ES-I3 (cell line): ENCODE measurements at regions not wholly inside any gene's neighbourhood (a gene's known extent, or its start where the extent isn't known, plus 50 kb on each side); places are given as distances from the start of the nearest gene placed in this dataset.

Source experiments
- H3K36me3 ChIP-seq: 2 replicates; pipeline ENCODE4 v1.6.1; 2013; ENCODE audit warnings: mild to moderate bottlenecking, low read length, control low read depth, moderate library complexity; ENCODE audit not compliant: insufficient read depth
- H3K4me1 ChIP-seq: 2 replicates; pipeline ENCODE4 v1.6.1; 2013; ENCODE audit warnings: mild to moderate bottlenecking, control low read depth, low read length; ENCODE audit not compliant: insufficient read depth
- H3K9ac ChIP-seq: 2 replicates; pipeline ENCODE4 v1.6.1; 2013; ENCODE audit warnings: low read depth, mild to moderate bottlenecking, low read length, moderate library complexity
- H3K9me3 ChIP-seq: 2 replicates; pipeline ENCODE4 v1.6.1; 2013; ENCODE audit warnings: mild to moderate bottlenecking, low read length, moderate library complexity; ENCODE audit not compliant: control insufficient read depth, insufficient read depth

GRCh38 chr20:22379472-22379871 is 204.9 kb downstream of the FOXA2 start:
- Histone ChIP-seq H3K9me3 (no peaks in the 10 kb centered on the region), H3K9ac (no peak overlapping the region), H3K4me1 (no peaks in the 10 kb centered on the region)

GRCh38 chr20:22374678-22375590 is 209.4 kb downstream of the FOXA2 start:
- Histone ChIP-seq H3K9ac (no peak overlapping the region), H3K4me1 (peaks cover 7% of the 10 kb centered on the region; the same call in 1 of the 2 replicates), H3K9me3 (no peaks in the 10 kb centered on the region), H3K36me3 (no peaks in the 10 kb centered on the region)

More at GRCh38 chr20:22379472-22379871, 204.9 kb downstream of the FOXA2 start:
- no peaks in the 10 kb centered on the region for H3K36me3 ChIP-seq

DNA sequence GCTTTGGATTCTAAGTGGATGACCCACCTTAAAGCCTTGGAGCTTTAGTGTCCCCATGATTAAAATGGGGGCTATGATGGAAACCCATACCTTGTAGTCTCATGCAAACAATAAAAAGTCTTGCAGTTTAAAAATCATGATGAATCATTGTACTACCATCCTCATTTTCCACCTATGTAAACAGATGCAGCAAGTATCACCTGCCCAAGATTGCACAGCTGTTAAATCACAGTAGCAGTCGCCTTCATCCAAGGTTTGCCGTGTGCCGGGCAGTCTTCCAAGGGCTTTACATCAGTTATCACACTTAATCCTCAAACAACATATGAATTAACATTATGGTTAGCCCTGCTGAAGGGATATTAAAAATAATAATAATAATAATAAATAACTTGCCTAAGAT is 210.3 kb downstream of the FOXA2 start:
- Histone ChIP-seq H3K9ac (no peak overlapping the region), H3K4me1 (peaks cover 7% of the 10 kb centered on the region; the same call in 1 of the 2 replicates), H3K36me3 (no peaks in the 10 kb centered on the region), H3K9me3 (no peaks in the 10 kb centered on the region)

- H3K4me1 ChIP-seq = peaks cover 7% of the 10 kb centered on the region; the same call in 1 of the 2 replicates
- no peaks in the 10 kb centered on the region for H3K36me3 ChIP-seq
- no peak overlapping the region for H3K9ac ChIP-seq
- H3K9me3 ChIP-seq = no peaks in the 10 kb centered on the region
Measured at GRCh38 chr20:22373164-22373895, 211.0 kb downstream of the FOXA2 start.

GRCh38 chr20:22371843-22372242 is 212.5 kb downstream of the FOXA2 start:
- H3K4me1 ChIP-seq = peaks cover 7% of the 10 kb centered on the region; the same call in 1 of the 2 replicates
- H3K36me3 ChIP-seq = no peaks in the 10 kb centered on the region
- no peaks in the 10 kb centered on the region for H3K9me3 ChIP-seq
- no peak overlapping the region for H3K9ac ChIP-seq

DNA sequence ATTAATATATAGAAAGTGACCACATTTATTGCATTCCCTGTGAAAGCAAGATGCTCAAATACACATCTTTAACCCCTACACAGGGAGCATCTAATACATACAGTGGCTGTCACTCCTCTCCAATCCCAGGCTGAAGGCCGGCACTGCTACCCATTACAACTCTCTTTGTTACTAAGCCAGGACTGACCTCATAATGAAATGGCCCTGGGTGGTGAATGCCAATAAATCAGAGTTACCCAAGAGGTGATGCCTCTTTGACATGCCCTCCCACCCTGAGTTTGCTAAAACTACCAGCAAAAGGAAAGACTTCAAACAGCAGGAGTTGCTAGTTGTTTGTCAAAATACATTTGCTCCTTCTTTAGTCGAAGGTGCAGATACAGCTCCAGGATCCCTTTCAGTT is 214.2 kb downstream of the FOXA2 start:
- Histone ChIP-seq H3K9ac (no peak overlapping the region), H3K4me1 (peaks cover 7% of the 10 kb centered on the region; the same call in 1 of the 2 replicates), H3K36me3 (no peaks in the 10 kb centered on the region), H3K9me3 (no peaks in the 10 kb centered on the region)

DNA sequence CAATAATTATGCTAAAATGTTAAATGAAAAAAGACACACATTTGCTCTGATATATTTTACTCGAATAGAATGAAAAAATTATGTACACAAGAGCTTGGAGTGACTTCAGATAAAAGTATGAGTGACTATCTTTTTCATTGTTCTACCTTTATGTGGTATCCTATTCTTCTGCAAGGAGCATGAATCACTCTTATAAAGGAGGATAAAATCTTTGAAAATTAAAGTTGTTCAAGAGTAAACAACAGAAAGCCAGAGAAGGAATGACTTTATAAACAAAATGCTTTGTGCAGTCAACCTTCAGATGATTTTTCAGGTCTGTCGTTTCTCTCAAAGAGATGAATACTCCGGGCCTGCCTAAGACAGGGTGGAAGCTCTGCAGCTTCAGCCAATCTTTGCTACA is 215.3 kb downstream of the FOXA2 start:
- Histone ChIP-seq H3K9ac (no peak overlapping the region), H3K9me3 (no peaks in the 10 kb centered on the region), H3K4me1 (peaks cover 7% of the 10 kb centered on the region; the same call in 1 of the 2 replicates), H3K36me3 (no peaks in the 10 kb centered on the region)

- no peaks in the 10 kb centered on the region for H3K36me3 ChIP-seq
- H3K4me1 ChIP-seq = peaks cover 7% of the 10 kb centered on the region; the same call in 1 of the 2 replicates
- no peak overlapping the region for H3K9ac ChIP-seq
- H3K9me3 ChIP-seq = no peaks in the 10 kb centered on the region
Measured at GRCh38 chr20:22368235-22368634, 216.1 kb downstream of the FOXA2 start.

DNA sequence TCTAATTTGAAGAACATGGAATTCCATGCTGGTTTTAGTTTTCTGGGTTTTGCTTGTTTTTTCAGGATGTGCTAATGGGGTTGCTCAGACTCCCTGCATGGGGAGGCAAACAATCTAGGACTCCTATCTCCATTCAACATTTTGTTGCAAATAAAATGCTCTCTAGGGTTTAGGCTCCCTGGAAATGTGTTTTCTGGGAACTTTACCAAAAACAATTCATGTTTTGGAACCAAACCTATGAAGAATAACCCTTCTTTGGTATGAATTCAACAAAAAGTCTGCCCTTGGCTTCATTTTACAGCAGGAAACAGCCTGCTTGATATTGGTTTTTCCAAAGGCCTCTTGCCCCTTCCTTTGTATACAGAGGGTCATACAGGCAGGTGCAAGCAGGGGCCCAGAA is 217.7 kb downstream of the FOXA2 start:
- no peaks in the 10 kb centered on the region for H3K4me1 ChIP-seq
- H3K9ac ChIP-seq = no peak overlapping the region
- no peaks in the 10 kb centered on the region for H3K9me3 ChIP-seq
- H3K36me3 ChIP-seq = no peaks in the 10 kb centered on the region

GRCh38 chr20:22354647-22355046 is 229.7 kb downstream of the FOXA2 start:
- Histone ChIP-seq H3K9me3 (no peaks in the 10 kb centered on the region), H3K36me3 (no peaks in the 10 kb centered on the region), H3K9ac (no peak overlapping the region), H3K4me1 (no peaks in the 10 kb centered on the region)

- Histone ChIP-seq H3K36me3 (no peaks in the 10 kb centered on the region), H3K9ac (no peak overlapping the region), H3K4me1 (no peaks in the 10 kb centered on the region), H3K9me3 (no peaks in the 10 kb centered on the region)
Measured at GRCh38 chr20:22353586-22353985, 230.8 kb downstream of the FOXA2 start.

- H3K9me3 ChIP-seq = no peaks in the 10 kb centered on the region
- no peaks in the 10 kb centered on the region for H3K36me3 ChIP-seq
- no peak overlapping the region for H3K9ac ChIP-seq
- H3K4me1 ChIP-seq = no peaks in the 10 kb centered on the region
Measured at GRCh38 chr20:22352019-22352418, 232.4 kb downstream of the FOXA2 start.

DNA sequence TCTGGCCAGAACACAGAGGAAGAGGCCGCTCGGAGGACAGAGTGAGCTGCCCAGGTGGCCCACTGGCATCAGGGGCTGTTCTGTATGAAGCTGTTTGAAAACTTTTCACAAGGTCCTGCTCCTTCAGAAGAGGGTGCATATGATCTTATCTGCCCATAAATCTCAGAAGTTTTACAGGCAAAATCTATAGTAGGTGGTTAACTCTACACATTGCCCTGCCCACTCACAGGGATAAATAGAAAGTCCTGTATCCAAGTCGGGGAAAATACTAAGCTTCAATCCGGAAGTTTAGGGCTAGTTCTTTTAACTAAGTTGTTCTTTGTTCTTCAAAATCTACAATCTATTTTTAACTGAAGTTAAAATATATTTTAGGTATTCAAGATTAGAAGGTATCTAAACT is 233.7 kb downstream of the FOXA2 start:
- H3K4me1 ChIP-seq = no peaks in the 10 kb centered on the region
- no peaks in the 10 kb centered on the region for H3K36me3 ChIP-seq
- H3K9ac ChIP-seq = no peak overlapping the region
- no peaks in the 10 kb centered on the region for H3K9me3 ChIP-seq

DNA sequence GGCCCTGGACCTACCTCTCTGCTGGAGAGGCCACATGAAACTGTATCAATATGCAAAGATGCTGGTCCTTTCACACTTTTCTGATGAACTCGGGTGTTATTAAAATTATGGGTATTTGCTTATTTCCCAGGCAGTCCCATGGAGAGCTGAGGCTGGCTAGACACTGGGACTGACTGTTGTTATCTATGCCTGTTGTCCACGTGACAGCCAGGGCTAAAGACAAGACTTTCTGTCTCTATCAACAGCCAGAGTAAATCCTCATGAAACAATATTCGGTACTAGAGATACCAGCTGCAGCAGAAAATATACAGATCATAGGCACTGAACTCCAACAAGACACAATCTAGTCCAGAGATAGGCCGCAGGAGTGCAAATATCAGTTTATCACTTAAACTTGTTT is 236.4 kb downstream of the FOXA2 start:
- Histone ChIP-seq H3K9ac (no peak overlapping the region), H3K4me1 (no peaks in the 10 kb centered on the region), H3K9me3 (no peaks in the 10 kb centered on the region), H3K36me3 (no peaks in the 10 kb centered on the region)

DNA sequence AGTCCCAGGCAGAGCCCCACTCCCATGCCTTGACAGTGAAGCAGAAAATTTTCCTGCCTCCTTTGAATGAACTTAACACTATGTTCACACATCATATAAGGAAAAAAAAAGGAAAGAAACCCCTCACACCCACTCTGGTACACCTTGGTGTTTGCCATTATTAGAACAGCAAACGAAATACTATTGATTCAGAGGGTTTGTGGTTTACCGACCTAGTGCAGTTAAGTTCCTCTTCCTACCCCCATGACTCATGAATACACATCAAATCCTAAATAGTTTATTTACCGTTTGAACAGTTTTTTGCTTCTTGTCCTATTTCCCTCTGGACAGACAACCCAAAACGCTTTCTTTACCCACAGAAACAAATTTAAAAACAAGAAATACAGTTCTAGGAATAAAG is 237.7 kb downstream of the FOXA2 start:
- Histone ChIP-seq H3K9me3 (no peaks in the 10 kb centered on the region), H3K4me1 (no peaks in the 10 kb centered on the region), H3K36me3 (no peaks in the 10 kb centered on the region), H3K9ac (no peak overlapping the region)
